K562 (cell line): ENCODE measurements at regions not wholly inside any gene's neighbourhood (a gene's known extent, or its start where the extent isn't known, plus 50 kb on each side); places are given as distances from the start of the nearest gene placed in this dataset.

Source experiments
- ATAC-seq: fragments of 200-7000 bp; cut with Tn5 transposase; 3 replicates; pipeline ENCODE4 v1.9.1; 2020; ENCODE audit warnings: moderate library complexity
- BruUV-seq: library from RNA; stranded (reverse); fragments of 400-500 nt; replicated peaks from 2 replicates; lab custom pipeline; 2021; lab: Mats Ljungman, UMichigan
- CTCF ChIA-PET: fragments of 300-600 bp; formaldehyde crosslinking; extraction: SDS; loops from one replicate; lab custom pipeline; 2021; ENCODE audit warnings: low intra/inter-chr PET ratio; lab: Yijun Ruan, JAX
- POLR2A ChIA-PET: fragments of 300-600, 350-650 bp; sonication (Branson Sonifier 250); formaldehyde crosslinking; extraction: SDS; loops from one replicate; lab custom pipeline; 2021; ENCODE audit warnings: antibody characterized with exemption, inconsistent platforms; lab: Yijun Ruan, JAX
- DNase-seq, 4 experiments: peaks; one replicate each; pipeline versions ENCODE4 v3.0.0 to v3.0.0-alpha.2; 2011 to 2018; ENCODE audit warnings: low spot score in 3 of 4, mixed read lengths in 3 of 4; ENCODE audit errors: extremely low read depth in 1 of 4
- FAIRE-seq: peaks from 2 replicates; lab custom pipeline; 2011; peaks lifted over from hg19 to GRCh38; lab: Jason Lieb, UNC
- H2AFZ ChIP-seq: 2 replicates; pipeline ENCODE4 v1.6.0; 2011; ENCODE audit warnings: low read depth, low read length, control low read depth, inconsistent platforms
- H3K27ac ChIP-seq: fragments of 200-600 bp; 3 replicates; pipeline ENCODE4 v1.8.0; 2011; ENCODE audit warnings: low read depth, mild to moderate bottlenecking, control low read depth, inconsistent platforms, low read length, moderate library complexity, mixed read lengths; ENCODE audit errors: extremely low read depth
- H3K27me3 ChIP-seq, 2 experiments: fragments of 300-600 bp in 1 of 2; 2 replicates in 1 of 2; 3 replicates in 1 of 2; pipeline versions ENCODE4 v1.6.0 to v1.8.0; 2011; ENCODE audit warnings: inconsistent platforms in 2 of 2, low read length in 2 of 2, mild to moderate bottlenecking in 1 of 2, mixed read lengths in 1 of 2, moderate library complexity in 1 of 2; ENCODE audit not compliant: control insufficient read depth in 2 of 2, insufficient read depth in 2 of 2
- H3K36me3 ChIP-seq: fragments of 300-600 bp; 3 replicates; pipeline ENCODE4 v1.8.0; 2011; ENCODE audit warnings: mild to moderate bottlenecking, low read length, inconsistent platforms; ENCODE audit not compliant: control insufficient read depth, insufficient read depth
- H3K4me1 ChIP-seq, 2 experiments: fragments of 200-600 bp in 1 of 2; replicated peaks in 1 of 2; 2 replicates in 1 of 2; 3 replicates in 1 of 2; pipeline versions ENCODE4 v1.5.1 to v1.8.0; 2011; ENCODE audit warnings: inconsistent platforms in 2 of 2, low read length in 2 of 2, mild to moderate bottlenecking in 1 of 2, mixed read lengths in 1 of 2, moderate library complexity in 1 of 2; ENCODE audit not compliant: control insufficient read depth in 2 of 2, insufficient read depth in 2 of 2
- H3K4me2 ChIP-seq: 2 replicates; pipeline ENCODE4 v1.6.1; 2011; ENCODE audit warnings: low read length, control low read depth, inconsistent platforms, mixed read lengths; ENCODE audit not compliant: insufficient read depth
- H3K4me3 ChIP-seq: fragments of 200-600 bp; sonication (generic), shearing (Covaris generic); 2 replicates; pipeline ENCODE4 v1.5.1; 2016; ENCODE audit warnings: control low read depth, inconsistent platforms
- H3K79me2 ChIP-seq: fragments of 200-600 bp; 3 replicates; pipeline ENCODE4 v1.8.0; 2011; ENCODE audit warnings: low read length, inconsistent platforms; ENCODE audit not compliant: control insufficient read depth, insufficient read depth
- H3K9ac ChIP-seq, 2 experiments: 2 replicates each; pipeline versions ENCODE4 v1.6.0 to v1.6.1; 2011; ENCODE audit warnings: low read depth in 2 of 2, low read length in 2 of 2, control low read depth in 1 of 2, inconsistent platforms in 1 of 2, mild to moderate bottlenecking in 1 of 2, mixed read lengths in 1 of 2; ENCODE audit not compliant: insufficient read depth in 1 of 2
- H3K9me1 ChIP-seq: one replicate; pipeline ENCODE4 v1.6.0; 2011; ENCODE audit warnings: inconsistent platforms, mild to moderate bottlenecking, low read length, moderate library complexity; ENCODE audit not compliant: control insufficient read depth, insufficient read depth
- H3K9me3 ChIP-seq: replicated peaks from 2 replicates; pipeline ENCODE4 v1.5.1; 2011; ENCODE audit warnings: low read depth, low read length, inconsistent platforms; ENCODE audit not compliant: control insufficient read depth, insufficient read depth
- H4K20me1 ChIP-seq: replicated peaks from 2 replicates; pipeline ENCODE4 v1.6.1; 2011; ENCODE audit warnings: low read length, inconsistent platforms, mixed read lengths; ENCODE audit not compliant: control insufficient read depth, insufficient read depth
- CAMTA2 ChIP-seq: fragments of 250-450 bp; sonication (Bioruptor Pico); conservative IDR thresholded peaks from 2 replicates; pipeline ENCODE4 v1.5.1; 2022
- KDM2B ChIP-seq: fragments of 250-450 bp; sonication (Bioruptor Pico); IDR thresholded peaks from 2 replicates; pipeline ENCODE4 v1.8.0; 2021; ENCODE audit warnings: mild to moderate bottlenecking, moderate library complexity
- MTA2 ChIP-seq: fragments of 450-650 bp; IDR thresholded peaks from 2 replicates; pipeline ENCODE4 v1.6.1; 2016; ENCODE audit warnings: low read depth
- NR4A1 ChIP-seq, 2 experiments: fragments of 250-450 bp in 1 of 2; fragments of 450-650 bp in 1 of 2; sonication (Bioruptor Pico) in 1 of 2; IDR thresholded peaks; 2 replicates each; pipeline versions ENCODE4 v1.4.0 to v1.6.1; 2016 to 2020; ENCODE audit warnings: mild to moderate bottlenecking in 2 of 2, missing compliant biosample characterization in 1 of 2, missing genetic modification characterization in 1 of 2, moderate library complexity in 1 of 2
- PHF8 ChIP-seq: fragments of 200-600 bp; sonication (generic); IDR thresholded peaks from 2 replicates; pipeline ENCODE4 v1.6.1; 2012; ENCODE audit warnings: mixed run types, mild to moderate bottlenecking, inconsistent platforms, low read length, moderate library complexity, borderline replicate concordance
- RNF219 ChIP-seq: fragments of 250-450 bp; sonication (Bioruptor Pico); IDR thresholded peaks from 2 replicates; pipeline ENCODE4 v1.5.0; 2022; ENCODE audit warnings: mild to moderate bottlenecking
- SIN3B ChIP-seq: fragments of 450-650 bp; IDR thresholded peaks from 2 replicates; pipeline ENCODE4 v1.6.1; 2017; ENCODE audit warnings: low read depth, mild to moderate bottlenecking, moderate library complexity
- XRCC5 ChIP-seq: fragments of 200-400 bp; formaldehyde crosslinking; IDR thresholded peaks from 2 replicates; pipeline ENCODE4 v1.6.1; 2017; ENCODE audit warnings: low read depth, mild to moderate bottlenecking, low read length
- ZNF561 ChIP-seq: fragments of 450-650 bp; formaldehyde crosslinking; conservative IDR thresholded peaks from 2 replicates; pipeline ENCODE4 v1.4.0; 2020; ENCODE audit warnings: mild to moderate bottlenecking, moderate library complexity
- ZNF740 ChIP-seq, 3 experiments: fragments of 200-800 bp in 1 of 3; sonication (Bioruptor generic) in 1 of 3; sonication (generic) in 1 of 3; formaldehyde crosslinking in 1 of 3; IDR thresholded peaks; 2 replicates each; pipeline versions ENCODE4 v1.6.1 to v1.8.0; 2016 to 2022; ENCODE audit warnings: mild to moderate bottlenecking in 2 of 3, missing compliant biosample characterization in 2 of 3, missing genetic modification characterization in 2 of 3, missing genetic modification reagents in 1 of 3
- WGBS: fragments of 100-300 bp; shearing (Covaris generic); methylation state at CpG from one replicate; pipeline ENCODE4 v1.1.6; 2016; ENCODE audit warnings: low coverage, mixed read lengths; ENCODE audit not compliant: insufficient coverage; ENCODE audit errors: missing lambda C conversion rate; 5-methylcytosine and 5-hydroxymethylcytosine counted together
- in situ Hi-C: fragments of 300-500 bp; cut with MboI; formaldehyde crosslinking; loops from 4 replicates; pipeline ENCODE4 v1.15.0; 2018; ENCODE audit warnings: inconsistent platforms, mixed read lengths
- intact Hi-C: fragments of 100-400 bp; cut with micrococcal nuclease; formaldehyde crosslinking; loops from 2 replicates; pipeline ENCODE4 v1.14.2; 2022

- Histone ChIP-seq H3K4me2 (no peak overlapping the region), H4K20me1 (no peaks in the 10 kb centered on the region), H3K9me1 (no peaks in the 10 kb centered on the region), H3K9ac (no peak overlapping the region), H3K36me3 (no peaks in the 10 kb centered on the region), H3K79me2 (no peaks in the 10 kb centered on the region), H3K4me1 (no peaks in the 10 kb centered on the region), H3K27me3 (no peaks in the 10 kb centered on the region), H2AFZ (no peak overlapping the region), H3K4me3 (no peak overlapping the region), H3K9me3 (no peaks in the 10 kb centered on the region; the same call in none of the 2 replicates), H3K27ac (no peak overlapping the region)
- POLR2A ChIA-PET: no interaction called here
- no peak for DNase-seq
- no TSS peak for BruUV-seq
- TF ChIP-seq CAMTA2 (no peak), KDM2B (CRISPR knock-in tag) (no peak), PHF8 (no peak), XRCC5 (no peak), MTA2 (no peak), RNF219 (no peak), ZNF740 (CRISPR knock-in tag; IDR thresholded peaks at IDR 0.05) (no peak), ZNF740 (tag; IDR thresholded peaks at IDR 0.05) (no peak), SIN3B (no peak), NR4A1 (CRISPR knock-in tag; IDR thresholded peaks at IDR 0.05) (no peak), NR4A1 (tag; IDR thresholded peaks at IDR 0.05) (no peak), ZNF561 (CRISPR knock-in tag) (no peak)
- CTCF ChIA-PET: no interaction called here
- WGBS: 1% methylated on average over 16 of the region's 16 CpGs
- no peak for ATAC-seq
- in situ Hi-C loops: no loop called here
- no peak for FAIRE-seq
- intact Hi-C loops: no loop called here
Observed at GRCh38 chr4:189098932-189099696, 841.6 kb upstream of the FRG1 start.
